HG03521 (cell line): ENCODE measurements at regions not wholly inside any gene's neighbourhood (a gene's known extent, or its start where the extent isn't known, plus 50 kb on each side); places are given as distances from the start of the nearest gene placed in this dataset.

Experiments
- ATAC-seq: cut with Tn5 transposase; IDR thresholded peaks from one replicate; pipeline ENCODE4 v1.9.1; 2021; ENCODE audit warnings: mild to moderate bottlenecking, moderate library complexity; ENCODE audit not compliant: unreplicated experiment

- no peak for ATAC-seq
These were observed 336.9 kb upstream of the SLC24A2 start for GRCh38 chr9:20125727-20126126.

- ATAC-seq = no peak
These were observed 330.7 kb upstream of the SLC24A2 start for GRCh38 chr9:20119566-20119965.

GRCh38 chr9:20117986-20118385 lies 329.1 kb upstream of the SLC24A2 start:
- ATAC-seq = no peak

- no peak for ATAC-seq
These were observed 328.6 kb upstream of the SLC24A2 start for GRCh38 chr9:20117482-20117881.

- no peak for ATAC-seq
These were observed 326.1 kb upstream of the SLC24A2 start for GRCh38 chr9:20114974-20115373.

GRCh38 chr9:20112205-20112783 lies 323.5 kb upstream of the SLC24A2 start:
- ATAC-seq = no peak

- ATAC-seq = no peak
These were observed 322.5 kb upstream of the SLC24A2 start for GRCh38 chr9:20111173-20111843.

GRCh38 chr9:20095430-20096092 lies 306.7 kb upstream of the SLC24A2 start:
- ATAC-seq = no peak

- ATAC-seq = no peak
These were observed 303.7 kb upstream of the SLC24A2 start for GRCh38 chr9:20092561-20092960.

- ATAC-seq = no peak
These were observed 298.6 kb upstream of the SLC24A2 start for GRCh38 chr9:20087481-20087880.

- no peak for ATAC-seq
These were observed 297.0 kb upstream of the SLC24A2 start for GRCh38 chr9:20085842-20086241.

GRCh38 chr9:20084125-20084524 lies 295.3 kb upstream of the SLC24A2 start:
- ATAC-seq = no peak

- ATAC-seq = no peak
These were observed 294.6 kb upstream of the SLC24A2 start for GRCh38 chr9:20083390-20083789.

- no peak for ATAC-seq
These were observed 294.0 kb upstream of the SLC24A2 start for GRCh38 chr9:20082831-20083230.

GRCh38 chr9:20082406-20082805 lies 293.6 kb upstream of the SLC24A2 start:
- ATAC-seq = no peak

- no peak for ATAC-seq
These were observed 289.4 kb upstream of the SLC24A2 start for GRCh38 chr9:20078246-20078645.

GRCh38 chr9:20074291-20074690 lies 285.5 kb upstream of the SLC24A2 start:
- no peak for ATAC-seq

- no peak for ATAC-seq
These were observed 281.5 kb upstream of the SLC24A2 start for GRCh38 chr9:20070336-20070735.

GRCh38 chr9:20065796-20066700 lies 277.2 kb upstream of the SLC24A2 start:
- no peak for ATAC-seq

- no peak for ATAC-seq
These were observed 276.2 kb upstream of the SLC24A2 start for GRCh38 chr9:20065046-20065445.

- ATAC-seq = no peak
These were observed 265.9 kb upstream of the SLC24A2 start for GRCh38 chr9:20054734-20055133.
